Stomach (tissue), 4 donors: ENCODE measurements at regions not wholly inside any gene's neighbourhood (a gene's known extent, or its start where the extent isn't known, plus 50 kb on each side); places are given as distances from the start of the nearest gene placed in this dataset.

ENCODE experiments used
- POLR2AphosphoS5 ChIP-seq, 3 donors: sonication (generic); formaldehyde crosslinking; IDR thresholded peaks; one replicate each; pipeline ENCODE4 v1.6.1; 2016; ENCODE audit warnings: antibody characterized with exemption in 3 of 3
- TF ChIP-seq, protein P1 (sequence below), 7 experiments: fragments of 450-650 bp in 4 of 7; fragments of 200-600 bp in 3 of 7; sonication (generic) in 3 of 7; IDR thresholded peaks; one replicate each; pipeline ENCODE4 v1.5.1; 2016 to 2019; ENCODE audit warnings: antibody characterized with exemption in 7 of 7, control low read depth in 2 of 7, mild to moderate bottlenecking in 1 of 7

DNA sequence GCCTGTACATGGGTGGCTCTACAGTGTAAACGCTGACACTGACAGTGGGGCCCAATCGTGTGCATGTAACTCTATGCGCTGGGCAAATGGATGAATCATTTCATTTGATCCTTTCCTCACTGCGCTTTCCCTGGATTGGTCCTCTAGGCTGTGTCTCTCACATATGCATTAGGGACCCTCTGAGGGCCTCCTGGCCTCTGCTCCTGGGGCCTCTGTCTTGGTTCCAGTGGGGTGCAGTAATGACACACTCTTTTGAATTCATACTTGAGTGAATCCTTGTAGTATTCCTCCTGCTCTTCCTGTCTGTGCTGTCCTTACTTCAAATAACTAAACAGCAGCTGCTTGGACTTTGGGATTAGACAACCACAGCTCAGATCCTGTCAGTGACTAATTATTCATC is 176.5 kb upstream of the ADO start:
- TF ChIP-seq, protein P1, sequence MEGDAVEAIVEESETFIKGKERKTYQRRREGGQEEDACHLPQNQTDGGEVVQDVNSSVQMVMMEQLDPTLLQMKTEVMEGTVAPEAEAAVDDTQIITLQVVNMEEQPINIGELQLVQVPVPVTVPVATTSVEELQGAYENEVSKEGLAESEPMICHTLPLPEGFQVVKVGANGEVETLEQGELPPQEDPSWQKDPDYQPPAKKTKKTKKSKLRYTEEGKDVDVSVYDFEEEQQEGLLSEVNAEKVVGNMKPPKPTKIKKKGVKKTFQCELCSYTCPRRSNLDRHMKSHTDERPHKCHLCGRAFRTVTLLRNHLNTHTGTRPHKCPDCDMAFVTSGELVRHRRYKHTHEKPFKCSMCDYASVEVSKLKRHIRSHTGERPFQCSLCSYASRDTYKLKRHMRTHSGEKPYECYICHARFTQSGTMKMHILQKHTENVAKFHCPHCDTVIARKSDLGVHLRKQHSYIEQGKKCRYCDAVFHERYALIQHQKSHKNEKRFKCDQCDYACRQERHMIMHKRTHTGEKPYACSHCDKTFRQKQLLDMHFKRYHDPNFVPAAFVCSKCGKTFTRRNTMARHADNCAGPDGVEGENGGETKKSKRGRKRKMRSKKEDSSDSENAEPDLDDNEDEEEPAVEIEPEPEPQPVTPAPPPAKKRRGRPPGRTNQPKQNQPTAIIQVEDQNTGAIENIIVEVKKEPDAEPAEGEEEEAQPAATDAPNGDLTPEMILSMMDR (IDR thresholded peaks at IDR 0.05), result no peak
- TF ChIP-seq POLR2AphosphoS5 (IDR thresholded peaks at IDR 0.05), result no peak
